ENCODE measurements at regions not wholly inside any gene's neighbourhood (a gene's known extent, or its start where the extent isn't known, plus 50 kb on each side); places are given as distances from the start of the nearest gene placed in this dataset.
"Not testable (repeated sequence)": the region's sequence is repeated elsewhere in the genome, so short reads cannot be mapped to it uniquely, and the experiment has no call there.

- no peak for DNase-seq
These were observed 80.5 kb downstream of the ZIC3 start for GRCh38 chrX:137646472-137646871.

- DNase-seq, result no peak
These were observed 85.7 kb downstream of the ZIC3 start for GRCh38 chrX:137651647-137652046.

GRCh38 chrX:137652086-137652485 is 86.2 kb downstream of the ZIC3 start:
- no peak for DNase-seq

GRCh38 chrX:137654481-137654880 is 88.6 kb downstream of the ZIC3 start:
- DNase-seq, result no peak

- no peak for DNase-seq
These were observed 101.8 kb downstream of the ZIC3 start for GRCh38 chrX:137667776-137668175.

GRCh38 chrX:137684591-137684990 is 118.7 kb downstream of the ZIC3 start:
- DNase-seq, result no peak

- no peak for DNase-seq
These were observed 129.5 kb downstream of the ZIC3 start for GRCh38 chrX:137695417-137695816.

GRCh38 chrX:137707348-137707747 is 141.4 kb downstream of the ZIC3 start:
- no peak for DNase-seq

- no peak for DNase-seq
These were observed 176.9 kb downstream of the ZIC3 start for GRCh38 chrX:137742846-137743245.

- no peak for DNase-seq
These were observed 177.5 kb downstream of the ZIC3 start for GRCh38 chrX:137743414-137743813.

GRCh38 chrX:137746289-137746688 is 180.4 kb downstream of the ZIC3 start:
- DNase-seq, result no peak

GRCh38 chrX:137747244-137748043 is 181.5 kb downstream of the ZIC3 start:
- no peak for DNase-seq

- DNase-seq, result no peak
These were observed 182.9 kb downstream of the ZIC3 start for GRCh38 chrX:137748827-137749226.

GRCh38 chrX:137749246-137749645 is 183.3 kb downstream of the ZIC3 start:
- no peak for DNase-seq

GRCh38 chrX:137771537-137771936 is 205.6 kb downstream of the ZIC3 start:
- no peak for DNase-seq

- no peak for DNase-seq
These were observed 226.3 kb downstream of the ZIC3 start for GRCh38 chrX:137792214-137792613.

- DNase-seq, result not testable (repeated sequence)
These were observed 232.0 kb downstream of the ZIC3 start for GRCh38 chrX:137797926-137798325.

- DNase-seq, result no peak
These were observed 257.3 kb downstream of the ZIC3 start for GRCh38 chrX:137823257-137823656.

- no peak for DNase-seq
These were observed 281.4 kb downstream of the ZIC3 start for GRCh38 chrX:137847376-137847775.

GRCh38 chrX:137848266-137848905 is 282.5 kb downstream of the ZIC3 start:
- peak; percentile 13 for DNase-seq

- DNase-seq, result no peak
These were observed 286.6 kb downstream of the ZIC3 start for GRCh38 chrX:137852502-137852901.

GRCh38 chrX:137855490-137855889 is 289.6 kb downstream of the ZIC3 start:
- no peak for DNase-seq

- DNase-seq, result no peak
These were observed 292.2 kb downstream of the ZIC3 start for GRCh38 chrX:137858106-137858505.

- DNase-seq, result no peak
These were observed 312.5 kb downstream of the ZIC3 start for GRCh38 chrX:137878401-137878800.

- no peak for DNase-seq
These were observed 317.0 kb downstream of the ZIC3 start for GRCh38 chrX:137882960-137883359.

Measured in COR-L47 (cell line).